Spinal cord (tissue), 9 donors: ENCODE measurements at regions not wholly inside any gene's neighbourhood (a gene's known extent, or its start where the extent isn't known, plus 50 kb on each side); places are given as distances from the start of the nearest gene placed in this dataset.

Experiments used
- DNase-seq, 6 donors: peaks; one replicate each; pipeline versions ENCODE4 v3.0.0 to v3.0.0-alpha.2; 2013 to 2015; ENCODE audit warnings: low spot score in 6 of 6, low read depth in 4 of 6
- H3K27ac ChIP-seq: one replicate; pipeline ENCODE4 v1.5.1; 2013; ENCODE audit warnings: low read depth, low read length, control low read depth
- H3K27me3 ChIP-seq: one replicate; pipeline ENCODE4 v1.6.1; 2013; ENCODE audit warnings: low read length; ENCODE audit not compliant: control insufficient read depth, insufficient read depth
- H3K36me3 ChIP-seq: one replicate; pipeline ENCODE4 v1.6.1; 2013; ENCODE audit warnings: low read length; ENCODE audit not compliant: control insufficient read depth, insufficient read depth
- H3K4me1 ChIP-seq: one replicate; pipeline ENCODE4 v1.6.1; 2013; ENCODE audit warnings: low read length; ENCODE audit not compliant: control insufficient read depth, insufficient read depth
- H3K4me3 ChIP-seq: one replicate; pipeline ENCODE4 v1.5.1; 2013; ENCODE audit warnings: low read depth, low read length, control low read depth
- H3K9me3 ChIP-seq: one replicate; pipeline ENCODE4 v1.6.1; 2013; ENCODE audit warnings: low read length; ENCODE audit not compliant: control insufficient read depth, insufficient read depth
- WGBS: methylation state at CpG from one replicate; pipeline ENCODE4 v1.1.5; 2013; ENCODE audit warnings: missing lambda C conversion rate; ENCODE audit not compliant: insufficient coverage; 5-methylcytosine and 5-hydroxymethylcytosine counted together
- donor health status: healthy.

DNA sequence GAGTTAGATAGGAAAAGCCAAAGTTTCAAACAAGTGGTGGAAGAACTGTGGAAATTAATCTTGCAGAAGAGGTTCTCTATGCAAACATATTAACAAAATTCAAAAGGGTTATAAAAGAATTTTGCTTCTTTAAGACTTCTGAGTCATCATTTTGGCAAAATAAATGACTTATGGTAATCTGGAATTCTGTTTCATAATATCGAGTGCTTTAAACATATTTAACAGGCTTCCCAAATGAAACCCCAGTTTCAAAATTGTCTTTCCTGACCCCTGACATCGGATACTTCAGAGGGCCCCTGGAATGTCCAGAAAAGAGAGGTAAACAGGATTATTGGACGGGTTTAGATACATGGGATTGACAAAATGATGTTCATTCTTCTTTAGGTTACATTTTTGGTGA, 444.6 kb downstream of the HTR7 start:
- Histone ChIP-seq H3K36me3 (no peaks in the 10 kb centered on the region), H3K27me3 (no peaks in the 10 kb centered on the region), H3K9me3 (peaks cover 3% of the 10 kb centered on the region), H3K27ac (no peak overlapping the region), H3K4me3 (no peak overlapping the region), H3K4me1 (no peaks in the 10 kb centered on the region)
- DNase-seq = no peak
- no CpG with 5 or more reads among the region's 3 CpGs for WGBS

DNA sequence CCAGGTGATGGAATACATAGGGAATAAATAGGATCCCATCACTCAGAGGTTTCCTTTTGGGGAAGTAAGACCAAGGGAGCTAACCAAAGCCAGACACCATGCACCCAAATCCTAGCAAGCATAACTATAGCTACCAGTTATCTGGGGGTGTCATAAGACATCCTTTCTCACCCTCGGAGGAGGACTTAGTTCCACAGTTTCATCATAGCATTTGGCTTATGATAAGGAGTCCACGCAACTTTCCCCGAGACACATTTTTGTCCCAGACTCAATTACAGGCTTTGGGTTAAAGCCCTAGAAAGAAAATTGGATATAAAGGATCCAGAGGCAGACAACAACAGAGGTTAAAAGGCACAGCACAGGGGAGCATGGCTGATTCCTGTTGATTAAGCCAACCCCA, 442.9 kb downstream of the HTR7 start:
- H3K27ac ChIP-seq = no peak overlapping the region
- no peaks in the 10 kb centered on the region for H3K9me3 ChIP-seq
- H3K36me3 ChIP-seq = no peaks in the 10 kb centered on the region
- DNase-seq = no peak
- no peaks in the 10 kb centered on the region for H3K4me1 ChIP-seq
- no peaks in the 10 kb centered on the region for H3K27me3 ChIP-seq
- H3K4me3 ChIP-seq = no peak overlapping the region
- WGBS = no CpG with 5 or more reads among the region's 3 CpGs

DNA sequence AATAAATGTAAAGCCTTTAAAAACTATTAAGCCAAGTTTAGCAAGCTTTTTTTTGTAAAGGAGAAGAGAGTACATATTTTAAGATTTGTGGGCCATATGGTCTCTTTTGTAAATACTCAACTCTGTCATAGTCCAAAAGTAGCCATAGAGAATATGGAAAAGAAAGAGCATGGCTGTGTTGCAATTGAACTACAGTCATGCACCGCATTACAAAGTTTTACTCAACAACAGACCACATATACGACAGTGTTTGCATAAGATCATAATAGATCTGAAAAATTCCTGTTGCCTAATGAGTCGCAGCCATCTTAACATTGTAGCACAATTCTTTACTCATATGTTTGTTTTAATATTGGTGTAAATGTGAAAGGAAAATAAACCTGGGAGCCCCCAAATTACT, 440.8 kb downstream of the HTR7 start:
- H3K9me3 ChIP-seq = no peaks in the 10 kb centered on the region
- no peak overlapping the region for H3K4me3 ChIP-seq
- H3K36me3 ChIP-seq = no peaks in the 10 kb centered on the region
- no peak overlapping the region for H3K27ac ChIP-seq
- DNase-seq = no peak
- H3K27me3 ChIP-seq = no peaks in the 10 kb centered on the region
- no CpG with 5 or more reads among the region's 3 CpGs for WGBS
- no peaks in the 10 kb centered on the region for H3K4me1 ChIP-seq

DNA sequence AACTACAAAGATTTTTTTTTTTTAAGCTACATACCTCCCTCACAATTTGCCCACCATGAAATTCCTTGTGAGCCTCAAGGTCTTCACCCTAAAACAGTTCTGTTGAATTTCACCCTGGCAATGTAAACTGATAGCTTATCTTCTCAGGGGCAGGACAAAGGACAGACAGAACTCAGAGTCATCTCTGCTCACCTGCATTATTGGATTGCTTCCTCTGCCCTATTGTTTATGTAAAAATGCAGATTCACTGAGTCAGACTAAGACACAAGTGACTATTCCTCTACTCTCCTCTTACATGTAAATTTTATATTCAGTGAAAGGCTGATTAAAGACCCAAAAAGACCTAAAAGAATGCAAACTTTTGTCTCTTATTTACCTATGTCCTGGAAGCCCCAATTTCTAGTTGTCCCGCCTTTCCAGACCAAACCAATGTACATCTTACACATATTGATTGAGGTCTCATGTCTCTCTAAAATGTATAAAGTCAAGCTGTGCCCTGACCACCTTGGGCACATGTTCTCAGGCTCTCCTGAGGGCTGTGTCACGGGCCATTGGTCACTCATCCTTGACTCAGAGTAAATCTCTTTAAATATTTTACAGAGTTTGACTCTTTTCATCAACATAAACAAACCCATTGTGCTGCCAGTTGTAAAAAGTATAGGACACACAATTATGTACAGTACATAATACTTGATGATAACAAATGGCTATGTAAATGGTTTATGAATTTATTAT, 440.2 kb downstream of the HTR7 start:
- H3K27ac ChIP-seq = no peak overlapping the region
- 100% methylated on average over 1 of the region's 2 CpGs for WGBS
- H3K4me3 ChIP-seq = no peak overlapping the region
- no peaks in the 10 kb centered on the region for H3K9me3 ChIP-seq
- no peaks in the 10 kb centered on the region for H3K27me3 ChIP-seq
- H3K4me1 ChIP-seq = no peaks in the 10 kb centered on the region
- no peak for DNase-seq
- no peaks in the 10 kb centered on the region for H3K36me3 ChIP-seq

DNA sequence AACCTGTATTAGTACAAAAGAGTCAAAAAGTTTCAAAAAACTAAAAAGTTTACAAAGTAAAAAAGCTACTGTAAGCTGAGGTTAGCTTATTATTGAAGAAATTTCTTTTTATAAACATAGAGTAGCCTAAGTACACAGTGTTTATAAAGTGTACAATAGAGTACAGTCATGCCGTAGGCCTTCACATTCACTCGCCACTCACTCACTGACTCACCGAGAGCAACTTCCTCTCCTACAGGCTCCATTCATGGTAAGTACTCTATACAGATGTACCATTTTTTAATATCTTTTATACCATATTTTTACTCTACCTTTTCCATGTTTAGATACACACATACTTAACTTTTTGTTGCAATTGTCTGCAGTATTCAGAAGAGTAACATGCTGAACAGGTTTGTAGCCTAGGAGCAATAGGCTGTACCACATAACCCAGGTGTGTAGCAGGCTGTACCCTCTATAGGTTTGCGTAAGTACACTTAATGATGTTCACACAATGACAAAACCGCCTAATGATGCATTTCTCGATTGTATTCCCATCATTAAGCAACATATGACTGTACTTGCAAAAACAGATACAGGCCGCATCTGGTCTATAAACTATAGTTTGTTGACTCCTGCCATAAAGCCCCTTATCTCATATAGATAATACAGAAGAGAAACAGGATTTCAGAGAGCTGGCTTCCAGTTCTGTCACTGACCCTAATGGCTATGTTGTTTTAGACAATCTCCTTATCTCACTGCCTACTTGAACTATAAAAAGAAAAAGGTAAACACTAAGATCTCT, 438.8 kb downstream of the HTR7 start:
- Histone ChIP-seq H3K4me1 (no peaks in the 10 kb centered on the region), H3K27me3 (no peaks in the 10 kb centered on the region), H3K4me3 (no peak overlapping the region), H3K9me3 (no peaks in the 10 kb centered on the region), H3K27ac (no peak overlapping the region), H3K36me3 (no peaks in the 10 kb centered on the region)
- peak in 1 of 6 donors; percentile 4 for DNase-seq
- WGBS = 86% methylated on average over 1 of the region's 7 CpGs

DNA sequence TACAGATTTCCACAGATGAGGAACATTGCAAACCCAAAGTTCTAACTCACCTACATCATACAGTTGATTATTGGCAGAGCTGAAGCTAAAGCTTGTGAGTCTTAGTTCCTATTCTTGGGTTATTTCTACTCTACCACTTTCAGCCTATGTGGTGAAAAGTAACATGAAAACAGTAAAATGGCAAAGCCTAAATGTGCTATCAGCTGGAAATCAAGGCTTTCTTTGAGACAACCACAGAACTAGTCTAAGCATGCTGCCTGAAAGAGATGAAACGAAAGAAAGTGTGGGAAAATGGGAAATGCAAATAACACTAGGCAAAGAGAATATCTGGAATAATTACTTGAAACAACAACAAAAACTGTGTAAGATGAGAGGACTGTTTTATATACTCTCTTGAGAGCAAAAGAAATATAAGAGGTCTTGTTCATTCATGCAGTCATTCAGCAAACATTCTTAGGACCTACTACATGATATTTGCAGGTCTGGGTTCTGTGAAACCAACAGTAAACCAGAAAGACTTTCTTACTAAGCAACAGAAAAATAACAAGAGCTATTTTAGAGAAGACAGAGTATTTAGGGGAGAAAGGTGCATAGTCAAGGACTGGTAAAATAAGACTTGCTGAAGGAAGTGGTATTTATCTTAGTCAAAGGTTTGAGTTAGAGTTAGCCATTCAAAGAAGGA, 437.1 kb downstream of the HTR7 start:
- WGBS = no CpG with 5 or more reads among the region's 1 CpG
- H3K27ac ChIP-seq = no peak overlapping the region

DNA sequence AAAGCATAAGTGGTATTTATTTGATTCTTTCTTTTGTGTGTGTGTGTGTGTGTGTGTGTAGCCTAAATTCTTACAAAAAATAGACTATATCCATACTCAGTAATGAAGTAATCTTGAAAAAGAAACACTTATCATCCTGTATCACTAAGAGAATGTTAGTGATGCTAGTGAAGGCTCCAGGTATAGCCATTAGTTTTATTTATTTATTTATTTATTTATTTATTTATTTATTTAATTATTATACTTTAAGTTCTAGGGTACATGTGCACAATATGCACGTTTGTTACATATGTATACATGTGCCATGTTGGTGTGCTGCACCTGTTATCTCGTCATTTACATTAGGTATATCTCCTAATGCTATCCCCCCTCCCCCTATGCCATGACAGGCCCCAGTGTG, 436.0 kb downstream of the HTR7 start:
- H3K4me3 ChIP-seq = no peak overlapping the region
- H3K27me3 ChIP-seq = no peaks in the 10 kb centered on the region
- H3K36me3 ChIP-seq = no peaks in the 10 kb centered on the region
- H3K27ac ChIP-seq = no peak overlapping the region
- WGBS = no CpG with 5 or more reads among the region's 2 CpGs
- no peaks in the 10 kb centered on the region for H3K9me3 ChIP-seq
- DNase-seq = no peak
- no peaks in the 10 kb centered on the region for H3K4me1 ChIP-seq

More for the DNA sequence above, 437.1 kb downstream of the HTR7 start:
- Histone ChIP-seq H3K9me3 (no peaks in the 10 kb centered on the region), H3K4me1 (no peaks in the 10 kb centered on the region), H3K4me3 (no peak overlapping the region), H3K36me3 (no peaks in the 10 kb centered on the region), H3K27me3 (no peaks in the 10 kb centered on the region)
- no peak for DNase-seq

DNA sequence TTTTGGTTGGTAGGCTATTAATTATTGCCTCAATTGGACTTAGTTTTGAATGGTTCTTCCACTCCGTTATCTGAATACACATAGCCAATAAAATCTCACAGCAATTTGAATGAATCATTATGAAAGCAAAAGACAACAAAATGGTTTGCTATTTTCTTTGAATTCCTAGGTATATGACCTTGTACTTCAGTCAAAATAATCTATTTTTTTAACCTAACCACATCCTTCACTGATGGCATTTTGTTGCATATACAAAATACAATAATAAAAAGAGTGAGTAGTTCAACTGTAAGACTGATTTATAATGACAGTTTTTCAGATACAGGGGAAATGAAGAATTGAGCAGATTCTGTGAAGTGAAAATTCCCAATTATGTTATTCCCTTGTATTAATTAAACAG, 433.1 kb downstream of the HTR7 start:
- DNase-seq = no peak
- Histone ChIP-seq H3K9me3 (no peaks in the 10 kb centered on the region), H3K4me1 (no peaks in the 10 kb centered on the region), H3K27ac (no peak overlapping the region), H3K27me3 (no peaks in the 10 kb centered on the region), H3K36me3 (no peaks in the 10 kb centered on the region), H3K4me3 (no peak overlapping the region)
- WGBS = no CpG with 5 or more reads among the region's 1 CpG

DNA sequence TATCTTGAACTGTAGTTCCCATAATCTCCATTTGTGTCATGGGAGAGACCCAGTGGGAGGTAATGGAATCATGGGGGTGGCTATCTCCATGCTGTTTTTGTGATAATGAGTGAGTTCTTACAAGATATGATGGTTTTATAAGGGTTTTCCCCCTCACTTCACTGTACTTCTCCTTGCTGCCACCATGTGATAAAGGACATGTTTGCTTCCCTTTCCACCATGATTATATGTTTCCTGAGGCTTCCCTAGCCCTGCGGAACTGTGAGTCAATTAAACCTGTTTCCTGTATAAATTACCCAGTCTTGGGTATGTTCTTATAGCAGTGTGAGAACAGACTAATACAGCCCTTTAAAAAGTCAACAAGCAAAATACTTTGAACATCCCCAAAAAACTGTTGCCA, 427.7 kb downstream of the HTR7 start:
- no peak for DNase-seq
- Histone ChIP-seq H3K9me3 (no peaks in the 10 kb centered on the region), H3K4me3 (no peak overlapping the region), H3K36me3 (no peaks in the 10 kb centered on the region), H3K4me1 (no peaks in the 10 kb centered on the region), H3K27me3 (no peaks in the 10 kb centered on the region), H3K27ac (no peak overlapping the region)
- WGBS = no CpG with 5 or more reads among the region's 1 CpG
